Epithelial cell of esophagus (primary cell): ENCODE measurements at regions not wholly inside any gene's neighbourhood (a gene's known extent, or its start where the extent isn't known, plus 50 kb on each side); places are given as distances from the start of the nearest gene placed in this dataset.
"Not testable (repeated sequence)": the region's sequence is repeated elsewhere in the genome, so short reads cannot be mapped to it uniquely, and the experiment has no call there.

Experiments
- DNase-seq: peaks from one replicate; pipeline ENCODE4 v3.0.0; 2010; ENCODE audit warnings: low read depth
- H3K4me3 ChIP-seq: 2 replicates; pipeline ENCODE4 v1.5.1; 2011; ENCODE audit warnings: mild to moderate bottlenecking, low read length, control low read depth
- CTCF ChIP-seq: IDR thresholded peaks from 2 replicates; pipeline ENCODE4 v1.5.1; 2011; ENCODE audit warnings: low read depth, mild to moderate bottlenecking, low read length, control low read depth, inconsistent platforms; ENCODE audit not compliant: insufficient read depth; ENCODE audit errors: missing control alignments

- TF ChIP-seq CTCF: peak; percentile 60
- H3K4me3 ChIP-seq: no peak overlapping the region
- DNase-seq: peak; percentile 64
Observed at GRCh38 chr1:115506924-115507589, 134.7 kb upstream of the VANGL1 start.

- TF ChIP-seq CTCF: no peak
Observed at GRCh38 chr1:115506518-115506917, 135.3 kb upstream of the VANGL1 start.

GRCh38 chr1:115505148-115505571 is 136.6 kb upstream of the VANGL1 start:
- DNase-seq: peak; percentile 49
- TF ChIP-seq CTCF: no peak
- no peak overlapping the region for H3K4me3 ChIP-seq

More at GRCh38 chr1:115506518-115506917, 135.3 kb upstream of the VANGL1 start:
- no peak overlapping the region for H3K4me3 ChIP-seq
- peak; percentile 57 for DNase-seq

- H3K4me3 ChIP-seq, DNase-seq: not testable (repeated sequence)
Observed at GRCh38 chr1:115502183-115502582, 139.6 kb upstream of the VANGL1 start.

- no peak for TF ChIP-seq CTCF
- DNase-seq: no peak
- H3K4me3 ChIP-seq: no peak overlapping the region
Observed at GRCh38 chr1:115501476-115501875, 140.3 kb upstream of the VANGL1 start.

- no peak overlapping the region for H3K4me3 ChIP-seq
- TF ChIP-seq CTCF: no peak
- no peak for DNase-seq
Observed at GRCh38 chr1:115499253-115499652, 142.5 kb upstream of the VANGL1 start.

GRCh38 chr1:115496904-115497527 is 144.8 kb upstream of the VANGL1 start:
- no peak for TF ChIP-seq CTCF
- no peak overlapping the region for H3K4me3 ChIP-seq
- DNase-seq: peak; percentile 86
